ENCODE measurements at regions not wholly inside any gene's neighbourhood (a gene's known extent, or its start where the extent isn't known, plus 50 kb on each side); places are given as distances from the start of the nearest gene placed in this dataset.
"Not testable (repeated sequence)": the region's sequence is repeated elsewhere in the genome, so short reads cannot be mapped to it uniquely, and the experiment has no call there.

- H3K27ac ChIP-seq (ENCODE audit: low read length); H3K9ac ChIP-seq (ENCODE audit: low read length in 2 of 2); H3K36me3 ChIP-seq (ENCODE audit: control insufficient read depth in 2 of 2, insufficient read depth in 2 of 2, low read length in 2 of 2); H3K4me1 ChIP-seq (ENCODE audit: control insufficient read depth, insufficient read depth, low read length); H3K9me3 ChIP-seq (ENCODE audit: control insufficient read depth in 2 of 2, low read length in 2 of 2); H3K4me3 ChIP-seq (ENCODE audit: low read length in 2 of 2); H3K27me3 ChIP-seq (ENCODE audit: control insufficient read depth in 1 of 2, insufficient read depth in 2 of 2, low read length in 2 of 2): not testable (repeated sequence)
Observed at GRCh38 chr9:39810401-39810800, 454.9 kb downstream of the SPATA31A1 start.

DNA sequence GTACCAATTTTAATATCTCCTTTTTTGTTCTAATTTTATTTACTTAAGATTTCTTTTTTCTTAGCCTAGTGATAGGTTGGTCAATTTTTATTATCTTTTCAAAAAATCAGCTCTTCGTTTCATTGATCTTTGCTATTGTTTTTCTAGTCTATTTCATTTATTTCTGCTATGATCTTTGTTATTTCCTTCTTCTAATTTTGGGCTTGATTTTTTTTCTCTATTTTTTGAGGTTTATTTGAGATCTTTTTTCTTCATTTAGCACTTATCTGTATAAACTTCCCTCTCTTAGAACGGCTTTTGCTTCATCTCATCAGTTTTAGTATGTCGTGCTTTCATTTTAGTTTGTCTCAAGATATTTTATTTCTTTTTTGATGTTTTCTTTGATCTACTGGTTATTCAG, 456.1 kb downstream of the SPATA31A1 start:
- not testable (repeated sequence) for H3K9ac ChIP-seq (ENCODE audit: low read length in 2 of 2); H3K9me3 ChIP-seq (ENCODE audit: control insufficient read depth in 2 of 2, low read length in 2 of 2); H3K27me3 ChIP-seq (ENCODE audit: control insufficient read depth in 1 of 2, insufficient read depth in 2 of 2, low read length in 2 of 2); H3K4me3 ChIP-seq (ENCODE audit: low read length in 2 of 2); H3K27ac ChIP-seq (ENCODE audit: low read length); H3K36me3 ChIP-seq (ENCODE audit: control insufficient read depth in 2 of 2, insufficient read depth in 2 of 2, low read length in 2 of 2); H3K4me1 ChIP-seq (ENCODE audit: control insufficient read depth, insufficient read depth, low read length)

DNA sequence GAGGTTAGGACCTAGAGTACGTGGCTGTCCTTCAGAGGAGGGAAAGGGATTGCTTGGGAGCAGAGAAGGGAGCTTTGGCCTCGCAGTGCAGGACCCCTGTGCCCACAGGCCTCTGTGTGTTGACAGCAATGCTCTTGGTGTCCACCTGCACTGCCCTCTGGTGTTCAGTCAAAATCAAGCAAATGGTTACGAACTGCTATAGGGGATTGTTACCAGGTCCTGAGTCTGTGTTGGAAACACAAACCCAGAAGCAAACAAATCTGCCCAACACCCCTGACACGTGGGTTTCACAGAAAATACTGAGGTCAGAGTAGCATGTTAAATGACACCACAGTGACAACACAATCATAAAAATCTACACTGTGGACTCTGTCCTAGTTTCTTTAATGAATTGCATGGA, 473.0 kb downstream of the SPATA31A1 start:
- not testable (repeated sequence) for H3K36me3 ChIP-seq (ENCODE audit: control insufficient read depth in 2 of 2, insufficient read depth in 2 of 2, low read length in 2 of 2); H3K9me3 ChIP-seq (ENCODE audit: control insufficient read depth in 2 of 2, low read length in 2 of 2); H3K27me3 ChIP-seq (ENCODE audit: control insufficient read depth in 1 of 2, insufficient read depth in 2 of 2, low read length in 2 of 2); H3K4me1 ChIP-seq (ENCODE audit: control insufficient read depth, insufficient read depth, low read length); H3K27ac ChIP-seq (ENCODE audit: low read length); H3K9ac ChIP-seq (ENCODE audit: low read length in 2 of 2); H3K4me3 ChIP-seq (ENCODE audit: low read length in 2 of 2)
